Keratinocyte (primary cell): ENCODE measurements at regions not wholly inside any gene's neighbourhood (a gene's known extent, or its start where the extent isn't known, plus 50 kb on each side); places are given as distances from the start of the nearest gene placed in this dataset.

ENCODE experiments used
- DNase-seq: peaks from one replicate; pipeline ENCODE4 v3.0.0-alpha.2; 2011; ENCODE audit warnings: low read depth, missing footprints, low spot score
- FAIRE-seq: peaks from 2 replicates; lab custom pipeline; 2011; peaks lifted over from hg19 to GRCh38; lab: Jason Lieb, UNC
- H2AFZ ChIP-seq: 2 replicates; pipeline ENCODE4 v1.6.0; 2012; ENCODE audit warnings: low read length, control low read depth, inconsistent platforms; ENCODE audit not compliant: control insufficient read depth
- H3K27ac ChIP-seq: 2 replicates; pipeline ENCODE4 v1.5.1; 2011; ENCODE audit warnings: low read length; ENCODE audit not compliant: control insufficient read depth, insufficient read depth
- H3K27me3 ChIP-seq: 3 replicates; pipeline ENCODE4 v1.6.0; 2011; ENCODE audit warnings: low read length; ENCODE audit not compliant: control insufficient read depth, insufficient read depth; ENCODE audit errors: extremely low read depth
- H3K36me3 ChIP-seq, 2 experiments: 2 replicates in 1 of 2; 3 replicates in 1 of 2; pipeline ENCODE4 v1.5.1; 2011; ENCODE audit warnings: low read length in 2 of 2, mild to moderate bottlenecking in 1 of 2; ENCODE audit not compliant: control insufficient read depth in 2 of 2, insufficient read depth in 2 of 2; ENCODE audit errors: extremely low read depth in 1 of 2
- H3K4me1 ChIP-seq: 3 replicates; pipeline ENCODE4 v1.5.1; 2011; ENCODE audit warnings: low read length; ENCODE audit not compliant: control insufficient read depth, insufficient read depth; ENCODE audit errors: extremely low read depth
- H3K4me2 ChIP-seq: 3 replicates; pipeline ENCODE4 v1.6.0; 2011; ENCODE audit warnings: low read depth, low read length; ENCODE audit not compliant: control insufficient read depth, insufficient read depth; ENCODE audit errors: extremely low read depth
- H3K4me3 ChIP-seq, 3 experiments: fragments of 200-600 bp in 1 of 3; sonication (generic) in 1 of 3; 2 replicates in 2 of 3; 3 replicates in 1 of 3; pipeline ENCODE4 v1.5.1; 2011 to 2016; ENCODE audit warnings: low read length in 3 of 3, mild to moderate bottlenecking in 3 of 3, control low read depth in 2 of 3, inconsistent platforms in 1 of 3, low read depth in 1 of 3, mixed read lengths in 1 of 3, mixed run types in 1 of 3, moderate library complexity in 1 of 3; ENCODE audit not compliant: control insufficient read depth in 2 of 3, insufficient read depth in 2 of 3; ENCODE audit errors: extremely low read depth in 1 of 3
- H3K79me2 ChIP-seq: 2 replicates; pipeline ENCODE4 v1.6.0; 2012; ENCODE audit warnings: low read length; ENCODE audit not compliant: control insufficient read depth, insufficient read depth
- H3K9ac ChIP-seq: 3 replicates; pipeline ENCODE4 v1.6.0; 2011; ENCODE audit warnings: low read length; ENCODE audit not compliant: control insufficient read depth, insufficient read depth; ENCODE audit errors: extremely low read depth
- H3K9me1 ChIP-seq: 3 replicates; pipeline ENCODE4 v1.6.0; 2011; ENCODE audit warnings: low read length; ENCODE audit not compliant: control insufficient read depth, insufficient read depth; ENCODE audit errors: extremely low read depth
- H3K9me3 ChIP-seq: 2 replicates; pipeline ENCODE4 v1.5.1; 2012; ENCODE audit warnings: low read depth, low read length; ENCODE audit not compliant: control insufficient read depth
- H4K20me1 ChIP-seq: 3 replicates; pipeline ENCODE4 v1.6.0; 2011; ENCODE audit warnings: low read length; ENCODE audit not compliant: control insufficient read depth, insufficient read depth; ENCODE audit errors: extremely low read depth
- CTCF ChIP-seq, 3 experiments: IDR thresholded peaks in 1 of 3; conservative IDR thresholded peaks in 1 of 3; optimal IDR thresholded peaks in 1 of 3; 2 replicates in 2 of 3; 3 replicates in 1 of 3; pipeline versions ENCODE3 to v1.5.1; 2011; ENCODE audit warnings: low read length in 3 of 3, mild to moderate bottlenecking in 3 of 3, moderate library complexity in 2 of 3, control low read depth in 1 of 3, inconsistent platforms in 1 of 3; ENCODE audit not compliant: insufficient read depth in 2 of 3; ENCODE audit errors: extremely low read depth in 1 of 3
- EZH2 ChIP-seq: IDR thresholded peaks from one replicate; pipeline ENCODE4 v1.6.1; 2012; ENCODE audit warnings: inconsistent platforms, mild to moderate bottlenecking, low read length, moderate library complexity
- dilution Hi-C: fragments of 300-500 bp; cut with MboI; formaldehyde crosslinking; loops from one replicate; pipeline ENCODE4 v1.7.0; 2020; ENCODE audit warnings: low sequenced_read_pairs; ENCODE audit not compliant: extremely low pct_ligation_motif_present

- no peaks in the 10 kb centered on the region for H3K79me2 ChIP-seq
- no peaks in the 10 kb centered on the region for H3K9me3 ChIP-seq
- H3K36me3 ChIP-seq: no peaks in the 10 kb centered on the region
- no peak for DNase-seq
- peaks cover 30% of the 10 kb centered on the region for H3K4me1 ChIP-seq
- dilution Hi-C loops: no loop called here
- H3K9me1 ChIP-seq: no peaks in the 10 kb centered on the region
- no peak overlapping the region for H3K9ac ChIP-seq
- no peaks in the 10 kb centered on the region for H3K27me3 ChIP-seq
- H3K4me3 ChIP-seq: no peak overlapping the region
- no peak overlapping the region for H3K4me2 ChIP-seq
- no peak overlapping the region for H3K27ac ChIP-seq
- H4K20me1 ChIP-seq: no peaks in the 10 kb centered on the region
- FAIRE-seq: no peak
- H2AFZ ChIP-seq: no peak overlapping the region
- TF ChIP-seq CTCF (optimal IDR thresholded peaks at IDR 0.05 in 1 of 3, IDR thresholded peaks at IDR 0.05 in 1 of 3, conservative IDR thresholded peaks at IDR 0.05 in 1 of 3; ENCODE audit: extremely low read depth in 1 of 3, insufficient read depth in 2 of 3, low read length in 3 of 3) (no peak), EZH2 (no peak)
Measured at GRCh38 chr1:243923292-243924171, 73.5 kb upstream of the AKT3 start.

- DNase-seq (no peak), FAIRE-seq (no peak)
- peaks cover 35% of the 10 kb centered on the region for H3K4me1 ChIP-seq
- no peak overlapping the region for H3K4me2 ChIP-seq
- no peaks in the 10 kb centered on the region for H3K79me2 ChIP-seq
- dilution Hi-C loops: no loop called here
- no peak for TF ChIP-seq EZH2
- TF ChIP-seq CTCF (optimal IDR thresholded peaks at IDR 0.05 in 1 of 3, IDR thresholded peaks at IDR 0.05 in 1 of 3, conservative IDR thresholded peaks at IDR 0.05 in 1 of 3; ENCODE audit: extremely low read depth in 1 of 3, insufficient read depth in 2 of 3, low read length in 3 of 3): no peak
- H3K27ac ChIP-seq: no peak overlapping the region
- peaks cover 4% of the 10 kb centered on the region for H3K27me3 ChIP-seq
- H3K9me3 ChIP-seq: no peaks in the 10 kb centered on the region
- H3K36me3 ChIP-seq: no peaks in the 10 kb centered on the region
- H3K9ac ChIP-seq: no peak overlapping the region
- no peaks in the 10 kb centered on the region for H3K9me1 ChIP-seq
- H4K20me1 ChIP-seq: no peaks in the 10 kb centered on the region
- H2AFZ ChIP-seq: no peak overlapping the region
- H3K4me3 ChIP-seq: no peak overlapping the region
Measured at GRCh38 chr1:243921111-243921510, 71.1 kb upstream of the AKT3 start.
